NCI-H1105 treated with DMSO at 0.1 percent for 48 hours (cell line): ENCODE measurements at regions not wholly inside any gene's neighbourhood (a gene's known extent, or its start where the extent isn't known, plus 50 kb on each side); places are given as distances from the start of the nearest gene placed in this dataset.
A peak's percentile ranks its signal among the peaks of the same experiment; 100 is the strongest.
"Not testable (repeated sequence)": the region's sequence is repeated elsewhere in the genome, so short reads cannot be mapped to it uniquely, and the experiment has no call there.

Experiments used
- DNase-seq: peaks from one replicate; lab custom pipeline; 2025; lab: John Stamatoyannopoulos, UW

GRCh38 chr3:31100519-31100918 lies 206.1 kb upstream of the GADL1 start:
- no peak for DNase-seq

- not testable (repeated sequence) for DNase-seq
These were observed 206.8 kb upstream of the GADL1 start for GRCh38 chr3:31101285-31101684.

GRCh38 chr3:31102196-31102879 lies 207.9 kb upstream of the GADL1 start:
- no peak for DNase-seq

- no peak for DNase-seq
These were observed 208.7 kb upstream of the GADL1 start for GRCh38 chr3:31103181-31103580.

- peak; percentile 9 for DNase-seq
These were observed 209.2 kb upstream of the GADL1 start for GRCh38 chr3:31103623-31104180.

- DNase-seq, result peak; percentile 5
These were observed 210.6 kb upstream of the GADL1 start for GRCh38 chr3:31105011-31105410.

- DNase-seq, result no peak
These were observed 211.1 kb upstream of the GADL1 start for GRCh38 chr3:31105438-31106077.

GRCh38 chr3:31106204-31106603 lies 211.7 kb upstream of the GADL1 start:
- peak; percentile 0 for DNase-seq

- DNase-seq, result no peak
These were observed 212.5 kb upstream of the GADL1 start for GRCh38 chr3:31106912-31107311.

GRCh38 chr3:31114929-31115283 lies 220.4 kb upstream of the GADL1 start:
- no peak for DNase-seq

- DNase-seq, result not testable (repeated sequence)
These were observed 221.1 kb upstream of the GADL1 start for GRCh38 chr3:31115531-31115930.

GRCh38 chr3:31116651-31117050 lies 222.2 kb upstream of the GADL1 start:
- DNase-seq, result no peak

- no peak for DNase-seq
These were observed 223.4 kb upstream of the GADL1 start for GRCh38 chr3:31117854-31118253.

GRCh38 chr3:31124373-31124772 lies 229.9 kb upstream of the GADL1 start:
- DNase-seq, result no peak

- DNase-seq, result no peak
These were observed 231.1 kb upstream of the GADL1 start for GRCh38 chr3:31125413-31126020.

GRCh38 chr3:31129241-31129640 lies 234.8 kb upstream of the GADL1 start:
- DNase-seq, result no peak

GRCh38 chr3:31132132-31132769 lies 237.8 kb upstream of the GADL1 start:
- DNase-seq, result peak; percentile 1

- DNase-seq, result no peak
These were observed 239.1 kb upstream of the GADL1 start for GRCh38 chr3:31133541-31133940.

GRCh38 chr3:31135546-31135945 lies 241.1 kb upstream of the GADL1 start:
- no peak for DNase-seq

GRCh38 chr3:31137718-31138465 lies 243.4 kb upstream of the GADL1 start:
- no peak for DNase-seq

- DNase-seq, result no peak
These were observed 246.0 kb upstream of the GADL1 start for GRCh38 chr3:31140470-31140869.

GRCh38 chr3:31142139-31142538 lies 247.7 kb upstream of the GADL1 start:
- DNase-seq, result no peak
